ENCODE measurements at regions not wholly inside any gene's neighbourhood (a gene's known extent, or its start where the extent isn't known, plus 50 kb on each side); places are given as distances from the start of the nearest gene placed in this dataset.
"Not testable (repeated sequence)": the region's sequence is repeated elsewhere in the genome, so short reads cannot be mapped to it uniquely, and the experiment has no call there.

GRCh38 chr3:178099274-178099673 is 437.0 kb upstream of the KCNMB2 start:
- no peak for DNase-seq (ENCODE audit: low spot score)

GRCh38 chr3:178099862-178100261 is 436.4 kb upstream of the KCNMB2 start:
- no peak for DNase-seq (ENCODE audit: low spot score)

- DNase-seq (ENCODE audit: low spot score), result peak; percentile 26
These were observed 435.3 kb upstream of the KCNMB2 start for GRCh38 chr3:178100908-178101307.

- no peak for DNase-seq (ENCODE audit: low spot score)
These were observed 433.1 kb upstream of the KCNMB2 start for GRCh38 chr3:178103140-178103539.

GRCh38 chr3:178107804-178108203 is 428.4 kb upstream of the KCNMB2 start:
- DNase-seq (ENCODE audit: low spot score), result no peak

- DNase-seq (ENCODE audit: low spot score), result no peak
These were observed 426.5 kb upstream of the KCNMB2 start for GRCh38 chr3:178109691-178110090.

- no peak for DNase-seq (ENCODE audit: low spot score)
These were observed 424.1 kb upstream of the KCNMB2 start for GRCh38 chr3:178112134-178112533.

- not testable (repeated sequence) for DNase-seq (ENCODE audit: low spot score)
These were observed 423.7 kb upstream of the KCNMB2 start for GRCh38 chr3:178112552-178112951.

GRCh38 chr3:178117641-178118040 is 418.6 kb upstream of the KCNMB2 start:
- no peak for DNase-seq (ENCODE audit: low spot score)

GRCh38 chr3:178119608-178120295 is 416.5 kb upstream of the KCNMB2 start:
- DNase-seq (ENCODE audit: low spot score), result not testable (repeated sequence)

- DNase-seq (ENCODE audit: low spot score), result no peak
These were observed 415.9 kb upstream of the KCNMB2 start for GRCh38 chr3:178120367-178120766.

- DNase-seq (ENCODE audit: low spot score), result no peak
These were observed 409.6 kb upstream of the KCNMB2 start for GRCh38 chr3:178126686-178127085.

GRCh38 chr3:178127221-178127620 is 409.0 kb upstream of the KCNMB2 start:
- no peak for DNase-seq (ENCODE audit: low spot score)

- no peak for DNase-seq (ENCODE audit: low spot score)
These were observed 407.1 kb upstream of the KCNMB2 start for GRCh38 chr3:178129109-178129508.

- no peak for DNase-seq (ENCODE audit: low spot score)
These were observed 404.4 kb upstream of the KCNMB2 start for GRCh38 chr3:178131801-178132200.

- no peak for DNase-seq (ENCODE audit: low spot score)
These were observed 399.0 kb upstream of the KCNMB2 start for GRCh38 chr3:178137206-178137605.

- no peak for DNase-seq (ENCODE audit: low spot score)
These were observed 398.4 kb upstream of the KCNMB2 start for GRCh38 chr3:178137831-178138230.

GRCh38 chr3:178139116-178139515 is 397.1 kb upstream of the KCNMB2 start:
- DNase-seq (ENCODE audit: low spot score), result no peak

GRCh38 chr3:178140531-178141304 is 395.5 kb upstream of the KCNMB2 start:
- no peak for DNase-seq (ENCODE audit: low spot score)

- DNase-seq (ENCODE audit: low spot score), result not testable (repeated sequence)
These were observed 394.9 kb upstream of the KCNMB2 start for GRCh38 chr3:178141305-178141684.

GRCh38 chr3:178146406-178146831 is 389.8 kb upstream of the KCNMB2 start:
- no peak for DNase-seq (ENCODE audit: low spot score)

- no peak for DNase-seq (ENCODE audit: low spot score)
These were observed 389.2 kb upstream of the KCNMB2 start for GRCh38 chr3:178147001-178147400.

GRCh38 chr3:178152031-178152806 is 384.0 kb upstream of the KCNMB2 start:
- DNase-seq (ENCODE audit: low spot score), result peak; percentile 50

Data from putamen (tissue), 1 donor.